ENCODE measurements at regions not wholly inside any gene's neighbourhood (a gene's known extent, or its start where the extent isn't known, plus 50 kb on each side); places are given as distances from the start of the nearest gene placed in this dataset.

- Histone ChIP-seq H4K20me1 (ENCODE audit: insufficient read depth, low read length) (no peaks in the 10 kb centered on the region), H3K36me3 (replicated peaks in 1 of 2; ENCODE audit: control insufficient read depth in 1 of 2, insufficient read depth in 2 of 2, low read length in 2 of 2) (no peaks in the 10 kb centered on the region), H3K4me2 (ENCODE audit: low read depth, low read length) (no peak overlapping the region), H3K27ac (ENCODE audit: extremely low read length, insufficient read depth, low read length) (no peak overlapping the region), H3K79me2 (ENCODE audit: insufficient read depth, low read length) (no peaks in the 10 kb centered on the region), H3K4me3 (replicated peaks in 1 of 3; ENCODE audit: insufficient read depth in 1 of 3, low read depth in 2 of 3, low read length in 3 of 3) (no peak overlapping the region), H3K27me3 (ENCODE audit: control insufficient read depth in 1 of 2, insufficient read depth in 2 of 2, low read length in 2 of 2) (0 out of 5 replicates have a peak, but pooled peaks cover 0 to 10% of the 10 kb centered on the region in 2 experiments), H3K4me1 (ENCODE audit: insufficient read depth, low read length) (no peaks in the 10 kb centered on the region), H2AFZ (ENCODE audit: low read length) (no peak overlapping the region), H3K9me3 (ENCODE audit: low read length) (no peaks in the 10 kb centered on the region), H3K9ac (ENCODE audit: insufficient read depth, low read depth, low read length) (no peak overlapping the region)
- 2% methylated on average over 3 of the region's 3 CpGs for WGBS (ENCODE audit: low lambda C conversion rate)
- TF ChIP-seq ZNF17 (CRISPR knock-in tag; IDR thresholded peaks at IDR 0.05) (no peak), REPIN1 (CRISPR knock-in tag; IDR thresholded peaks at IDR 0.05; ENCODE audit: borderline replicate concordance, low read depth) (no peak), ZNF207 (IDR thresholded peaks at IDR 0.05; ENCODE audit: borderline replicate concordance) (no peak), SNAI1 (CRISPR knock-in tag; IDR thresholded peaks at IDR 0.05; ENCODE audit: borderline replicate concordance) (no peak), ZNF224 (CRISPR knock-in tag; IDR thresholded peaks at IDR 0.05) (no peak), HIVEP1 (CRISPR knock-in tag; IDR thresholded peaks at IDR 0.05) (no peak), ZNF562 (CRISPR knock-in tag; IDR thresholded peaks at IDR 0.05; ENCODE audit: borderline replicate concordance) (no peak), LRRFIP1 (CRISPR knock-in tag; conservative IDR thresholded peaks at IDR 0.05) (no peak)
- DNase-seq (ENCODE audit: low spot score) (no peak), ATAC-seq (no peak), FAIRE-seq (no peak)
- CTCF ChIA-PET (ENCODE audit: low intra/inter-chr PET ratio, low total read pairs): no interaction called here
- no TSS peak for BruUV-seq (replicated peaks)
- POLR2A ChIA-PET: no interaction called here
- intact Hi-C loops (cut with micrococcal nuclease; ENCODE audit: unreplicated experiment): no loop called here
- in situ Hi-C loops (cut with HindIII; ENCODE audit: extremely low pct_ligation_motif_present, low pct_unique_long_range_greater_than_20kb): no loop called here
Measured at GRCh38 chr10:128813574-128813973, 653.5 kb upstream of the MGMT start.

Data from HepG2 (cell line).